Smooth muscle cell (in vitro differentiated cells): ENCODE measurements at regions not wholly inside any gene's neighbourhood (a gene's known extent, or its start where the extent isn't known, plus 50 kb on each side); places are given as distances from the start of the nearest gene placed in this dataset.

Source experiments
- DNase-seq: peaks from one replicate; lab custom pipeline; 2025; ENCODE audit not compliant: unreplicated experiment; lab: John Stamatoyannopoulos, UW
- H2AFZ ChIP-seq: fragments of 200-600 bp; sonication (generic); 2 replicates; pipeline ENCODE4 v1.6.0; 2016; ENCODE audit warnings: antibody characterized with exemption, low read depth, mild to moderate bottlenecking
- H3F3A ChIP-seq: fragments of 200-600 bp; sonication (generic); 2 replicates; pipeline ENCODE4 v1.6.0; 2017; ENCODE audit warnings: antibody characterized with exemption, low read depth
- H3K27ac ChIP-seq: fragments of 200-600 bp; sonication (generic); 2 replicates; pipeline ENCODE4 v1.5.1; 2016; ENCODE audit warnings: low read depth, mild to moderate bottlenecking
- H3K27me3 ChIP-seq: fragments of 200-600 bp; sonication (generic); 2 replicates; pipeline ENCODE4 v1.6.1; 2016; ENCODE audit warnings: low read depth, mild to moderate bottlenecking
- H3K36me3 ChIP-seq: fragments of 200-600 bp; sonication (generic); 2 replicates; pipeline ENCODE4 v1.5.1; 2016; ENCODE audit warnings: low read depth
- H3K4me1 ChIP-seq: fragments of 200-600 bp; sonication (generic); 2 replicates; pipeline ENCODE4 v1.5.1; 2016; ENCODE audit warnings: low read depth
- H3K4me2 ChIP-seq: fragments of 200-600 bp; sonication (generic); 2 replicates; pipeline ENCODE4 v1.6.0; 2016; ENCODE audit warnings: mild to moderate bottlenecking
- H3K4me3 ChIP-seq: fragments of 200-600 bp; sonication (generic); 2 replicates; pipeline ENCODE4 v1.5.1; 2016; ENCODE audit warnings: mild to moderate bottlenecking
- H3K79me2 ChIP-seq: fragments of 200-600 bp; sonication (generic); 2 replicates; pipeline ENCODE4 v1.6.0; 2016; ENCODE audit warnings: low read depth, mild to moderate bottlenecking
- H3K9ac ChIP-seq: fragments of 200-600 bp; sonication (generic); 2 replicates; pipeline ENCODE4 v1.6.0; 2016; ENCODE audit warnings: low read depth
- H3K9me3 ChIP-seq: fragments of 200-600 bp; sonication (generic); replicated peaks from 2 replicates; pipeline ENCODE4 v1.5.1; 2016; ENCODE audit warnings: low read depth
- H4K20me1 ChIP-seq: fragments of 200-600 bp; sonication (generic); 2 replicates; pipeline ENCODE4 v1.6.0; 2016; ENCODE audit warnings: low read depth
- WGBS: methylation state at CpG from one replicate; pipeline ENCODE4 v1.1.7; 2016; ENCODE audit warnings: low lambda C conversion rate; 5-methylcytosine and 5-hydroxymethylcytosine counted together
- TF ChIP-seq, protein P1 (sequence below): fragments of 200-600 bp; sonication (generic); IDR thresholded peaks from 2 replicates; pipeline ENCODE4 v1.5.1; 2017; ENCODE audit warnings: borderline replicate concordance, mild to moderate bottlenecking, antibody characterized with exemption; ENCODE audit not compliant: insufficient read depth, poor library complexity, severe bottlenecking

DNA sequence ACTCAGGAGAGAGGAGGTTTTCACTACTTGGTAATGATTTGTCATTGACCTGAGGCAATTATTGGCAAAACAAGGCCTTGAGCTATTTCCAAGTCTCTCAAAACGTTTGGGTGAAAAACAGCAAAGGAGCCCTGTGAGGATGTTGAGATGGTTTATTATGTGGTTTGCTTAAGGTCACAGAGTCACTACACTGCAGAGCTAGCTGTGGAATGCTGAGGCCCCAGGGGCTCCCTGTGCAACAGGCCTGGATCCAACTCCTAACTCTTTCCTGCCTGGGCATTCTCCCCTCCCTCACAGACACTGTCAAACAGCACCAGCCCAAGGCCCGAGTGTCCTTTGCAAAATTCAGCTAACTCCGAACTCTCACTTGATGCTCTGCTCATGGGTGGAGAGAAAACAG lies 754.6 kb upstream of the SOX11 start:
- Histone ChIP-seq H3K36me3 (no peaks in the 10 kb centered on the region), H3F3A (no peaks in the 10 kb centered on the region), H3K9me3 (no peaks in the 10 kb centered on the region), H4K20me1 (no peaks in the 10 kb centered on the region), H3K4me3 (no peak overlapping the region), H3K27ac (no peak overlapping the region), H3K79me2 (no peaks in the 10 kb centered on the region), H2AFZ (no peak overlapping the region), H3K4me2 (no peak overlapping the region), H3K4me1 (no peaks in the 10 kb centered on the region), H3K27me3 (no peaks in the 10 kb centered on the region), H3K9ac (no peak overlapping the region)
- TF ChIP-seq, protein P1, sequence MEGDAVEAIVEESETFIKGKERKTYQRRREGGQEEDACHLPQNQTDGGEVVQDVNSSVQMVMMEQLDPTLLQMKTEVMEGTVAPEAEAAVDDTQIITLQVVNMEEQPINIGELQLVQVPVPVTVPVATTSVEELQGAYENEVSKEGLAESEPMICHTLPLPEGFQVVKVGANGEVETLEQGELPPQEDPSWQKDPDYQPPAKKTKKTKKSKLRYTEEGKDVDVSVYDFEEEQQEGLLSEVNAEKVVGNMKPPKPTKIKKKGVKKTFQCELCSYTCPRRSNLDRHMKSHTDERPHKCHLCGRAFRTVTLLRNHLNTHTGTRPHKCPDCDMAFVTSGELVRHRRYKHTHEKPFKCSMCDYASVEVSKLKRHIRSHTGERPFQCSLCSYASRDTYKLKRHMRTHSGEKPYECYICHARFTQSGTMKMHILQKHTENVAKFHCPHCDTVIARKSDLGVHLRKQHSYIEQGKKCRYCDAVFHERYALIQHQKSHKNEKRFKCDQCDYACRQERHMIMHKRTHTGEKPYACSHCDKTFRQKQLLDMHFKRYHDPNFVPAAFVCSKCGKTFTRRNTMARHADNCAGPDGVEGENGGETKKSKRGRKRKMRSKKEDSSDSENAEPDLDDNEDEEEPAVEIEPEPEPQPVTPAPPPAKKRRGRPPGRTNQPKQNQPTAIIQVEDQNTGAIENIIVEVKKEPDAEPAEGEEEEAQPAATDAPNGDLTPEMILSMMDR, result no peak
- WGBS, result 47% methylated on average over 3 of the region's 3 CpGs
- no peak for DNase-seq

GRCh38 chr2:4938206-4938605 lies 754.0 kb upstream of the SOX11 start:
- no peak overlapping the region for H3K9ac ChIP-seq
- H3K36me3 ChIP-seq, result no peaks in the 10 kb centered on the region
- 73% methylated on average over 6 of the region's 6 CpGs for WGBS
- no peaks in the 10 kb centered on the region for H3K27me3 ChIP-seq
- TF ChIP-seq, protein P1, result no peak
- no peaks in the 10 kb centered on the region for H4K20me1 ChIP-seq
- no peak overlapping the region for H3K27ac ChIP-seq
- no peaks in the 10 kb centered on the region for H3K4me1 ChIP-seq
- H3F3A ChIP-seq, result no peaks in the 10 kb centered on the region
- no peak overlapping the region for H3K4me3 ChIP-seq
- DNase-seq, result no peak
- H2AFZ ChIP-seq, result no peak overlapping the region
- no peaks in the 10 kb centered on the region for H3K9me3 ChIP-seq
- no peak overlapping the region for H3K4me2 ChIP-seq
- H3K79me2 ChIP-seq, result no peaks in the 10 kb centered on the region

DNA sequence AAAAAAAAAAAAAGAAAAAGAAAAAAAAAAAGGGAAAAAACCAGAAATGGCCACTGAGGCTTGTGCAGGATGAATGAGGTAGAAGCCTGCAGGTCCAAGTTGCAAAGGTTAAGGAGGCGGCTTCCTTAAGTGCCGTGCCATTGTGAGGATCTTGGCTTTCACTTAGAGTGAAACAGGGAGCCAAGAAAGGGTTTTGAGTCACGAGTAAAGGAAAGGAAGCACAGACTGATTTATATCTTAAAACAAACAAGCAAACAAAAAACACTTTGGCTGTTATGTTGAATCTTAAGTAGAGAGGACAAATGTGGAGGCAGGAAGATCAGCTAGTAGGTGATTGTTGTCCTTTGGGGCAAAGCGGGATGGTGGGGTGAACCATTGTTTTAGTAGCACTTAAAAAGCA lies 749.7 kb upstream of the SOX11 start:
- Histone ChIP-seq H3F3A (no peaks in the 10 kb centered on the region), H3K4me1 (no peaks in the 10 kb centered on the region), H3K27me3 (no peaks in the 10 kb centered on the region), H3K4me3 (no peak overlapping the region), H3K36me3 (no peaks in the 10 kb centered on the region), H3K4me2 (no peak overlapping the region), H3K79me2 (no peaks in the 10 kb centered on the region), H3K9me3 (no peaks in the 10 kb centered on the region), H3K9ac (no peak overlapping the region), H4K20me1 (no peaks in the 10 kb centered on the region), H2AFZ (no peak overlapping the region), H3K27ac (no peak overlapping the region)
- DNase-seq, result no peak
- TF ChIP-seq, protein P1, result no peak
- WGBS, result 92% methylated on average over 4 of the region's 4 CpGs

GRCh38 chr2:4947911-4948310 lies 744.3 kb upstream of the SOX11 start:
- H3F3A ChIP-seq, result no peaks in the 10 kb centered on the region
- H3K4me1 ChIP-seq, result no peaks in the 10 kb centered on the region
- no peak overlapping the region for H2AFZ ChIP-seq
- no peaks in the 10 kb centered on the region for H3K79me2 ChIP-seq
- no peaks in the 10 kb centered on the region for H3K36me3 ChIP-seq
- no peaks in the 10 kb centered on the region for H3K27me3 ChIP-seq
- H3K9ac ChIP-seq, result no peak overlapping the region
- TF ChIP-seq, protein P1, result no peak
- no peak overlapping the region for H3K27ac ChIP-seq
- H4K20me1 ChIP-seq, result no peaks in the 10 kb centered on the region
- DNase-seq, result no peak
- H3K9me3 ChIP-seq, result no peaks in the 10 kb centered on the region
- H3K4me2 ChIP-seq, result no peak overlapping the region
- no peak overlapping the region for H3K4me3 ChIP-seq
- WGBS, result 90% methylated on average over 2 of the region's 2 CpGs
